COLO668 (cell line): ENCODE measurements at regions not wholly inside any gene's neighbourhood (a gene's known extent, or its start where the extent isn't known, plus 50 kb on each side); places are given as distances from the start of the nearest gene placed in this dataset.

Source experiments
- DNase-seq: peaks from one replicate; lab custom pipeline; 2025; ENCODE audit not compliant: unreplicated experiment; lab: John Stamatoyannopoulos, UW

- no peak for DNase-seq
Observed at GRCh38 chr21:35222021-35222420, 172.9 kb upstream of the RUNX1 start.

- DNase-seq, result no peak
Observed at GRCh38 chr21:35220301-35220700, 171.2 kb upstream of the RUNX1 start.

GRCh38 chr21:35219719-35220118, 170.6 kb upstream of the RUNX1 start:
- DNase-seq, result no peak

- DNase-seq, result no peak
Observed at GRCh38 chr21:35219291-35219690, 170.2 kb upstream of the RUNX1 start.

GRCh38 chr21:35217504-35218060, 168.5 kb upstream of the RUNX1 start:
- DNase-seq, result peak; percentile 89

GRCh38 chr21:35216996-35217395, 167.9 kb upstream of the RUNX1 start:
- DNase-seq, result no peak

GRCh38 chr21:35215870-35216269, 166.8 kb upstream of the RUNX1 start:
- DNase-seq, result no peak

- DNase-seq, result no peak
Observed at GRCh38 chr21:35212393-35213127, 163.5 kb upstream of the RUNX1 start.

- DNase-seq, result no peak
Observed at GRCh38 chr21:35211782-35212181, 162.7 kb upstream of the RUNX1 start.

- no peak for DNase-seq
Observed at GRCh38 chr21:35210093-35210492, 161.0 kb upstream of the RUNX1 start.

GRCh38 chr21:35208810-35209517, 159.9 kb upstream of the RUNX1 start:
- no peak for DNase-seq

- DNase-seq, result no peak
Observed at GRCh38 chr21:35208104-35208503, 159.0 kb upstream of the RUNX1 start.

GRCh38 chr21:35207322-35207721, 158.2 kb upstream of the RUNX1 start:
- DNase-seq, result no peak

GRCh38 chr21:35206141-35207125, 157.3 kb upstream of the RUNX1 start:
- no peak for DNase-seq

- peak; percentile 36 for DNase-seq
Observed at GRCh38 chr21:35204850-35205541, 155.9 kb upstream of the RUNX1 start.

- DNase-seq, result no peak
Observed at GRCh38 chr21:35204125-35204524, 155.0 kb upstream of the RUNX1 start.

- DNase-seq, result no peak
Observed at GRCh38 chr21:35203093-35203977, 154.2 kb upstream of the RUNX1 start.

GRCh38 chr21:35202431-35202830, 153.3 kb upstream of the RUNX1 start:
- no peak for DNase-seq

GRCh38 chr21:35201799-35202198, 152.7 kb upstream of the RUNX1 start:
- DNase-seq, result no peak

- no peak for DNase-seq
Observed at GRCh38 chr21:35201288-35201687, 152.2 kb upstream of the RUNX1 start.
